ENCODE measurements at regions not wholly inside any gene's neighbourhood (a gene's known extent, or its start where the extent isn't known, plus 50 kb on each side); places are given as distances from the start of the nearest gene placed in this dataset.

DNA sequence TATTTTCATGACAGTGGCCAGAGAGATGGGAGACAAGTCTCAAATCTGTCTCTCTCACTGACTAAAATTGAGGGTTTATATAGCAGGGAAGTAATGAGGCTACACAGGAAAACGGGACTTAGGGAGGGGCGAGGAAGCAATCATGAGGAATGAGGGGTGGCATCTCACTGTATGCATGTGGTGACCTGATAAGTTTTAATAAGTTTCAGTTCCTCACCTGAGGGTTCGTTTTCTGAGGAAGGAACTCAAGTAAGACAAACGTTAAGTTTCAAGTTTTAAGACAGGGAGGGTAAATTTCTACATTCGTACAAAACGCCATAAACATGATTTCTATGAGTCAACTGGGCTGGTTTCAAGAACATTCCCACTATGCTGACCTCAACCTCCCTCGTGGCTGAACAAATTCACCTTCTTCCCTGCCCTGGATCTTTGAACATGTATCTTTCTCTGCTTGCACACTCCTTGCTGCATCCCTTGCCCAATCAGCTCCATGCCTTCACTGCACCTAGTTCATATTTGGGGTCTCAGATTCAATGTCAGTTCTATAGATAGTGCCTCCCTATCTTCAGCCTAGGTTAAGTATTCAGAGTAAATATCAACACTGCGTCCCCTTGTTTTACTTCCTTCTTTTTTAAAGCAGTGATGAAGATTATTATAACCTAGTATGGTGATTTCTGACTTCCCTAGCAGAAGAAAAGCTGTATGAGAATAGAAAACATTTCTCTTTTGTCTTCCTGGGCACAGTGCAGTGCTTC is 53.3 kb upstream of the CNTNAP5 start:
- no peak for DNase-seq

All from islet precursor cell (in vitro differentiated cells).